Liver (tissue), 8 donors: ENCODE measurements at regions not wholly inside any gene's neighbourhood (a gene's known extent, or its start where the extent isn't known, plus 50 kb on each side); places are given as distances from the start of the nearest gene placed in this dataset.

Experiments
- DNase-seq: peaks from one replicate; pipeline ENCODE4 v3.0.0-alpha.2; 2017; ENCODE audit warnings: low spot score
- H3K27ac ChIP-seq, 2 donors: one replicate each; pipeline ENCODE4 v1.7.0; 2013; ENCODE audit warnings: inconsistent platforms in 2 of 2, low read length in 2 of 2, control low read depth in 1 of 2, low read depth in 1 of 2, mild to moderate bottlenecking in 1 of 2
- H3K27me3 ChIP-seq, 4 donors: one replicate each; pipeline versions ENCODE4 v1.6.1 to v1.7.0; 2013; ENCODE audit warnings: low read length in 3 of 4, inconsistent platforms in 1 of 4, mild to moderate bottlenecking in 1 of 4, moderate library complexity in 1 of 4; ENCODE audit not compliant: control insufficient read depth in 4 of 4, insufficient read depth in 4 of 4
- H3K36me3 ChIP-seq, 4 donors: one replicate each; pipeline versions ENCODE4 v1.6.1 to v1.7.0; 2013; ENCODE audit warnings: low read length in 3 of 4, mild to moderate bottlenecking in 3 of 4, low read depth in 1 of 4, moderate library complexity in 1 of 4; ENCODE audit not compliant: control insufficient read depth in 4 of 4, insufficient read depth in 3 of 4
- H3K4me1 ChIP-seq, 4 donors: one replicate each; pipeline versions ENCODE4 v1.6.1 to v1.7.0; 2013; ENCODE audit warnings: low read length in 3 of 4, mild to moderate bottlenecking in 3 of 4, moderate library complexity in 1 of 4; ENCODE audit not compliant: control insufficient read depth in 4 of 4, insufficient read depth in 4 of 4
- H3K4me3 ChIP-seq, 3 donors: one replicate each; pipeline versions ENCODE4 v1.6.1 to v1.7.0; 2013; ENCODE audit warnings: low read length in 3 of 3, control low read depth in 1 of 3, low read depth in 1 of 3, mild to moderate bottlenecking in 1 of 3
- H3K9ac ChIP-seq, 2 donors: one replicate each; pipeline ENCODE4 v1.7.0; 2013; ENCODE audit warnings: low read length in 2 of 2, mild to moderate bottlenecking in 2 of 2, moderate library complexity in 2 of 2, control low read depth in 1 of 2, low read depth in 1 of 2
- H3K9me3 ChIP-seq, 4 donors: one replicate each; pipeline versions ENCODE4 v1.6.1 to v1.7.0; 2013; ENCODE audit warnings: low read length in 3 of 4; ENCODE audit not compliant: control insufficient read depth in 4 of 4
- EGR1 ChIP-seq, 2 donors: IDR thresholded peaks; 2 replicates each; pipeline ENCODE4 v1.6.1; 2016 to 2018; ENCODE audit warnings: antibody characterized with exemption in 2 of 2, low read depth in 2 of 2
- FOXA1 ChIP-seq: IDR thresholded peaks from 2 replicates; pipeline ENCODE4 v1.6.1; 2016; ENCODE audit warnings: antibody characterized with exemption
- GABPA ChIP-seq, 2 donors: IDR thresholded peaks in 1 of 2; conservative IDR thresholded peaks in 1 of 2; 2 replicates each; pipeline ENCODE4 v1.6.1; 2016; ENCODE audit warnings: antibody characterized with exemption in 2 of 2, mild to moderate bottlenecking in 1 of 2, moderate library complexity in 1 of 2
- HNF4G ChIP-seq: IDR thresholded peaks from 2 replicates; pipeline ENCODE4 v1.6.1; 2016; ENCODE audit warnings: antibody characterized with exemption
- JUND ChIP-seq, 2 donors: IDR thresholded peaks; 2 replicates each; pipeline ENCODE4 v1.6.1; 2016; ENCODE audit warnings: antibody characterized with exemption in 2 of 2
- NR2F2 ChIP-seq: IDR thresholded peaks from 2 replicates; pipeline ENCODE4 v1.6.1; 2016; ENCODE audit warnings: antibody characterized with exemption
- RAD21 ChIP-seq, 2 donors: IDR thresholded peaks; 2 replicates each; pipeline ENCODE4 v1.6.1; 2016; ENCODE audit warnings: antibody characterized with exemption in 2 of 2, mild to moderate bottlenecking in 2 of 2
- RXRA ChIP-seq, 2 donors: IDR thresholded peaks; 2 replicates each; pipeline ENCODE4 v1.6.1; 2017 to 2018; ENCODE audit warnings: antibody characterized with exemption in 2 of 2, mild to moderate bottlenecking in 1 of 2
- SP1 ChIP-seq: IDR thresholded peaks from 2 replicates; pipeline ENCODE4 v1.6.1; 2018; ENCODE audit warnings: antibody characterized with exemption, mild to moderate bottlenecking
- TAF1 ChIP-seq: conservative IDR thresholded peaks from 2 replicates; pipeline ENCODE4 v1.6.1; 2016; ENCODE audit warnings: antibody characterized with exemption, mild to moderate bottlenecking
- YY1 ChIP-seq: IDR thresholded peaks from 2 replicates; pipeline ENCODE4 v1.6.1; 2016; ENCODE audit warnings: antibody characterized with exemption, mild to moderate bottlenecking
- WGBS: extraction: QIAGEN DNeasy Blood & Tissue Kit; methylation state at CpG from one replicate; pipeline ENCODE4 v1.1.7; 2013; 5-methylcytosine and 5-hydroxymethylcytosine counted together
- TF ChIP-seq, protein P1 (sequence below): fragments of 150-350 bp; IDR thresholded peaks from 2 replicates; pipeline ENCODE4 v1.5.1; 2017; ENCODE audit warnings: improper control_type of control experiment, low read depth, low read length; ENCODE audit not compliant: missing input control
- TF ChIP-seq, protein P2 (sequence below): IDR thresholded peaks from 2 replicates; pipeline ENCODE4 v1.6.1; 2016; ENCODE audit warnings: antibody characterized with exemption, mild to moderate bottlenecking
- TF ChIP-seq, protein P3 (sequence below): IDR thresholded peaks from 2 replicates; pipeline ENCODE4 v1.6.1; 2016; ENCODE audit warnings: antibody characterized with exemption
- TF ChIP-seq, protein P4 (sequence below): IDR thresholded peaks from 2 replicates; pipeline ENCODE4 v1.6.1; 2016; ENCODE audit warnings: antibody characterized with exemption
- TF ChIP-seq, protein P5 (sequence below): IDR thresholded peaks from 2 replicates; pipeline ENCODE4 v1.6.1; 2016; ENCODE audit warnings: antibody characterized with exemption
- donor health status: healthy.
- donor health status: healthy.
- donor health status: healthy.
- donor health status: healthy.
- donor health status: healthy.

DNA sequence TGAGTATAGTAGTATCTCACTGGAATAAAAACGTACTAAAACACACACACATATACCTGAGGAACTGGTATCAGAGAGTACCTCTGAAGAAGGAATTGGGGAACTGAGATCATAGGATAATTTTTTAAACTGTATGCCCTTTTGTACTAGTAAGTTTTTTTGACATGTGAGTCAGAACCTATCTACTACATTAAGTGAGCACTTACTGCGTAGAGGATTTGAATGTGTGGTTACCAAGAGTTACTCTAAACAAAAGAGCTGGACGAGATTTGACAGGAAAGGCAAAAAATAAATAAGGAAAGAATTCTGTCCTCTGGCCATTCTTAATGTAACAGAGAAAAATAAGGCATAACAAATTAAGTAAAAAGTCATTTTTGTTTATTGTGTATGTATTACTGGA lies 546.5 kb upstream of the FAT1 start:
- 29% methylated on average over 3 of the region's 3 CpGs for WGBS
- Histone ChIP-seq H3K4me3 (no peak overlapping the region), H3K27ac (no peak overlapping the region), H3K9me3 (no peaks in the 10 kb centered on the region), H3K4me1 (no peaks in the 10 kb centered on the region), H3K36me3 (no peaks in the 10 kb centered on the region), H3K9ac (no peak overlapping the region), H3K27me3 (peaks cover 0 to 4% (median 0%) of the 10 kb centered on the region in 4 donors)
- TF ChIP-seq, protein P1, sequence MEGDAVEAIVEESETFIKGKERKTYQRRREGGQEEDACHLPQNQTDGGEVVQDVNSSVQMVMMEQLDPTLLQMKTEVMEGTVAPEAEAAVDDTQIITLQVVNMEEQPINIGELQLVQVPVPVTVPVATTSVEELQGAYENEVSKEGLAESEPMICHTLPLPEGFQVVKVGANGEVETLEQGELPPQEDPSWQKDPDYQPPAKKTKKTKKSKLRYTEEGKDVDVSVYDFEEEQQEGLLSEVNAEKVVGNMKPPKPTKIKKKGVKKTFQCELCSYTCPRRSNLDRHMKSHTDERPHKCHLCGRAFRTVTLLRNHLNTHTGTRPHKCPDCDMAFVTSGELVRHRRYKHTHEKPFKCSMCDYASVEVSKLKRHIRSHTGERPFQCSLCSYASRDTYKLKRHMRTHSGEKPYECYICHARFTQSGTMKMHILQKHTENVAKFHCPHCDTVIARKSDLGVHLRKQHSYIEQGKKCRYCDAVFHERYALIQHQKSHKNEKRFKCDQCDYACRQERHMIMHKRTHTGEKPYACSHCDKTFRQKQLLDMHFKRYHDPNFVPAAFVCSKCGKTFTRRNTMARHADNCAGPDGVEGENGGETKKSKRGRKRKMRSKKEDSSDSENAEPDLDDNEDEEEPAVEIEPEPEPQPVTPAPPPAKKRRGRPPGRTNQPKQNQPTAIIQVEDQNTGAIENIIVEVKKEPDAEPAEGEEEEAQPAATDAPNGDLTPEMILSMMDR: no peak
- TF ChIP-seq JUND (IDR thresholded peaks at IDR 0.05): no peak
- no peak for TF ChIP-seq FOXA1
- TF ChIP-seq HNF4G: no peak
- no peak for TF ChIP-seq NR2F2
- TF ChIP-seq, protein P2, sequence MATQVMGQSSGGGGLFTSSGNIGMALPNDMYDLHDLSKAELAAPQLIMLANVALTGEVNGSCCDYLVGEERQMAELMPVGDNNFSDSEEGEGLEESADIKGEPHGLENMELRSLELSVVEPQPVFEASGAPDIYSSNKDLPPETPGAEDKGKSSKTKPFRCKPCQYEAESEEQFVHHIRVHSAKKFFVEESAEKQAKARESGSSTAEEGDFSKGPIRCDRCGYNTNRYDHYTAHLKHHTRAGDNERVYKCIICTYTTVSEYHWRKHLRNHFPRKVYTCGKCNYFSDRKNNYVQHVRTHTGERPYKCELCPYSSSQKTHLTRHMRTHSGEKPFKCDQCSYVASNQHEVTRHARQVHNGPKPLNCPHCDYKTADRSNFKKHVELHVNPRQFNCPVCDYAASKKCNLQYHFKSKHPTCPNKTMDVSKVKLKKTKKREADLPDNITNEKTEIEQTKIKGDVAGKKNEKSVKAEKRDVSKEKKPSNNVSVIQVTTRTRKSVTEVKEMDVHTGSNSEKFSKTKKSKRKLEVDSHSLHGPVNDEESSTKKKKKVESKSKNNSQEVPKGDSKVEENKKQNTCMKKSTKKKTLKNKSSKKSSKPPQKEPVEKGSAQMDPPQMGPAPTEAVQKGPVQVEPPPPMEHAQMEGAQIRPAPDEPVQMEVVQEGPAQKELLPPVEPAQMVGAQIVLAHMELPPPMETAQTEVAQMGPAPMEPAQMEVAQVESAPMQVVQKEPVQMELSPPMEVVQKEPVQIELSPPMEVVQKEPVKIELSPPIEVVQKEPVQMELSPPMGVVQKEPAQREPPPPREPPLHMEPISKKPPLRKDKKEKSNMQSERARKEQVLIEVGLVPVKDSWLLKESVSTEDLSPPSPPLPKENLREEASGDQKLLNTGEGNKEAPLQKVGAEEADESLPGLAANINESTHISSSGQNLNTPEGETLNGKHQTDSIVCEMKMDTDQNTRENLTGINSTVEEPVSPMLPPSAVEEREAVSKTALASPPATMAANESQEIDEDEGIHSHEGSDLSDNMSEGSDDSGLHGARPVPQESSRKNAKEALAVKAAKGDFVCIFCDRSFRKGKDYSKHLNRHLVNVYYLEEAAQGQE: no peak
- no peak for TF ChIP-seq YY1
- TF ChIP-seq, protein P3, sequence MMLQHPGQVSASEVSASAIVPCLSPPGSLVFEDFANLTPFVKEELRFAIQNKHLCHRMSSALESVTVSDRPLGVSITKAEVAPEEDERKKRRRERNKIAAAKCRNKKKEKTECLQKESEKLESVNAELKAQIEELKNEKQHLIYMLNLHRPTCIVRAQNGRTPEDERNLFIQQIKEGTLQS: no peak
- TF ChIP-seq, protein P4, sequence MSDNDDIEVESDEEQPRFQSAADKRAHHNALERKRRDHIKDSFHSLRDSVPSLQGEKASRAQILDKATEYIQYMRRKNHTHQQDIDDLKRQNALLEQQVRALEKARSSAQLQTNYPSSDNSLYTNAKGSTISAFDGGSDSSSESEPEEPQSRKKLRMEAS: no peak
- no peak for TF ChIP-seq RAD21 (IDR thresholded peaks at IDR 0.05)
- no peak for TF ChIP-seq TAF1
- no peak for TF ChIP-seq RXRA (IDR thresholded peaks at IDR 0.05)
- TF ChIP-seq GABPA (IDR thresholded peaks at IDR 0.05 in 1 of 2, conservative IDR thresholded peaks at IDR 0.05 in 1 of 2): no peak
- no peak for DNase-seq

DNA sequence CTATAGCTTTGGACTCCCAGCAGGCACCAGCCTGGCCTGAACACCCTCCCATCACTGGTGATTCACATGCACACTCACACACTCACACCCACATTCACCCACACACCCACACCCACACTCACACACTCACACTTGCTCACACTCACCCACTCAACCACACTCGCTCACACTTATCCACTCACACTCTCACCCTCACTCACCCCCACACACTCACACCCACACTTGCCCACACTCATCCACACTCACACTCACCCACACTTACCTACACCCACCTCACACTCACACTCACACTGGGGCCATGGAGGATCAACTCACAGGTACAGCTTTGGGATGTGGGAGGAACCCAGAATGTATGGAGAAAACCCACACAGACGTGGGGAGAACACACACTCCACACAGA lies 548.2 kb upstream of the FAT1 start:
- Histone ChIP-seq H3K27me3 (peaks cover 0 to 4% (median 0%) of the 10 kb centered on the region in 4 donors), H3K4me3 (no peak overlapping the region), H3K36me3 (no peaks in the 10 kb centered on the region), H3K9me3 (no peaks in the 10 kb centered on the region), H3K27ac (no peak overlapping the region), H3K4me1 (no peaks in the 10 kb centered on the region), H3K9ac (no peak overlapping the region)
- 81% methylated on average over 2 of the region's 2 CpGs for WGBS
- TF ChIP-seq GABPA (IDR thresholded peaks at IDR 0.05 in 1 of 2, conservative IDR thresholded peaks at IDR 0.05 in 1 of 2) (no peak), TAF1 (no peak), EGR1 (IDR thresholded peaks at IDR 0.05; ENCODE audit: low read depth in 2 of 2) (no peak), YY1 (no peak), SP1 (no peak), RAD21 (IDR thresholded peaks at IDR 0.05) (no peak), NR2F2 (no peak), RXRA (IDR thresholded peaks at IDR 0.05) (no peak), HNF4G (no peak)
- TF ChIP-seq, protein P3: no peak
- TF ChIP-seq, protein P5, sequence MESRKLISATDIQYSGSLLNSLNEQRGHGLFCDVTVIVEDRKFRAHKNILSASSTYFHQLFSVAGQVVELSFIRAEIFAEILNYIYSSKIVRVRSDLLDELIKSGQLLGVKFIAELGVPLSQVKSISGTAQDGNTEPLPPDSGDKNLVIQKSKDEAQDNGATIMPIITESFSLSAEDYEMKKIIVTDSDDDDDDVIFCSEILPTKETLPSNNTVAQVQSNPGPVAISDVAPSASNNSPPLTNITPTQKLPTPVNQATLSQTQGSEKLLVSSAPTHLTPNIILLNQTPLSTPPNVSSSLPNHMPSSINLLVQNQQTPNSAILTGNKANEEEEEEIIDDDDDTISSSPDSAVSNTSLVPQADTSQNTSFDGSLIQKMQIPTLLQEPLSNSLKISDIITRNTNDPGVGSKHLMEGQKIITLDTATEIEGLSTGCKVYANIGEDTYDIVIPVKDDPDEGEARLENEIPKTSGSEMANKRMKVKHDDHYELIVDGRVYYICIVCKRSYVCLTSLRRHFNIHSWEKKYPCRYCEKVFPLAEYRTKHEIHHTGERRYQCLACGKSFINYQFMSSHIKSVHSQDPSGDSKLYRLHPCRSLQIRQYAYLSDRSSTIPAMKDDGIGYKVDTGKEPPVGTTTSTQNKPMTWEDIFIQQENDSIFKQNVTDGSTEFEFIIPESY: no peak
- DNase-seq: no peak
